SHP77 treated with DMSO at 0.1 percent for 48 hours (cell line): ENCODE measurements at regions not wholly inside any gene's neighbourhood (a gene's known extent, or its start where the extent isn't known, plus 50 kb on each side); places are given as distances from the start of the nearest gene placed in this dataset.

Experiments
- DNase-seq: peaks from one replicate; lab custom pipeline; 2025; lab: John Stamatoyannopoulos, UW

GRCh38 chr10:114771749-114772148 lies 49.8 kb upstream of the FHIP2A start:
- DNase-seq: no peak
